Chondrocyte (in vitro differentiated cells): ENCODE measurements at regions not wholly inside any gene's neighbourhood (a gene's known extent, or its start where the extent isn't known, plus 50 kb on each side); places are given as distances from the start of the nearest gene placed in this dataset.

Source experiments
- DNase-seq: peaks from one replicate; pipeline ENCODE4 v3.0.0; 2021; ENCODE audit warnings: mixed read lengths, low spot score
- H3K27ac Mint-ChIP-seq: one replicate; pipeline ENCODE4 v1.8.0; 2021; ENCODE audit warnings: mild to moderate bottlenecking, moderate library complexity, mixed read lengths; ENCODE audit not compliant: unreplicated experiment
- H3K27me3 Mint-ChIP-seq: 2 replicates; pipeline ENCODE4 v1.8.0; 2021; ENCODE audit warnings: low read depth, mixed read lengths
- H3K36me3 Mint-ChIP-seq: 2 replicates; pipeline ENCODE4 v1.8.0; 2021; ENCODE audit warnings: low read depth, mixed read lengths
- H3K4me1 Mint-ChIP-seq: 2 replicates; pipeline ENCODE4 v1.8.0; 2021; ENCODE audit warnings: low read depth, mild to moderate bottlenecking, mixed read lengths
- H3K4me3 Mint-ChIP-seq: one replicate; pipeline ENCODE4 v1.8.0; 2021; ENCODE audit warnings: mild to moderate bottlenecking, moderate library complexity, mixed read lengths; ENCODE audit not compliant: unreplicated experiment
- H3K9me3 Mint-ChIP-seq: 2 replicates; pipeline ENCODE4 v1.8.0; 2021; ENCODE audit warnings: low read depth, mixed read lengths
- CTCF ChIP-seq: fragments of 200-600 bp; sonication (generic); IDR thresholded peaks from 2 replicates; pipeline ENCODE4 v1.5.0; 2021; ENCODE audit warnings: antibody characterized with exemption, mild to moderate bottlenecking, moderate library complexity

GRCh38 chr20:12051206-12052163 lies 133.8 kb downstream of the BTBD3 start:
- no peaks in the 10 kb centered on the region for H3K27me3 Mint-ChIP-seq
- no peaks in the 10 kb centered on the region for H3K9me3 Mint-ChIP-seq
- no peaks in the 10 kb centered on the region for H3K36me3 Mint-ChIP-seq
- H3K27ac Mint-ChIP-seq: no peak overlapping the region
- no peak overlapping the region for H3K4me3 Mint-ChIP-seq
- no peak for TF ChIP-seq CTCF
- H3K4me1 Mint-ChIP-seq: peaks cover 10% of the 10 kb centered on the region
- no peak for DNase-seq

- no peak for DNase-seq
- peak overlapping the region; percentile 4 for H3K27ac Mint-ChIP-seq
- no peaks in the 10 kb centered on the region for H3K36me3 Mint-ChIP-seq
- no peak for TF ChIP-seq CTCF
- no peak overlapping the region for H3K4me3 Mint-ChIP-seq
- H3K4me1 Mint-ChIP-seq: peaks cover 14% of the 10 kb centered on the region
- H3K27me3 Mint-ChIP-seq: no peaks in the 10 kb centered on the region
- no peaks in the 10 kb centered on the region for H3K9me3 Mint-ChIP-seq
These were observed 135.7 kb downstream of the BTBD3 start for GRCh38 chr20:12053353-12053752.

- Mint-ChIP-seq H3K9me3 (peaks cover 5% of the 10 kb centered on the region), H3K27ac (no peak overlapping the region), H3K36me3 (no peaks in the 10 kb centered on the region), H3K4me1 (peaks cover 15% of the 10 kb centered on the region), H3K4me3 (no peak overlapping the region), H3K27me3 (no peaks in the 10 kb centered on the region)
- TF ChIP-seq CTCF: no peak
- no peak for DNase-seq
These were observed 136.9 kb downstream of the BTBD3 start for GRCh38 chr20:12054556-12054955.

GRCh38 chr20:12055161-12055560 lies 137.5 kb downstream of the BTBD3 start:
- Mint-ChIP-seq H3K27me3 (no peaks in the 10 kb centered on the region), H3K27ac (no peak overlapping the region), H3K4me3 (no peak overlapping the region), H3K9me3 (peaks cover 5% of the 10 kb centered on the region), H3K4me1 (peaks cover 15% of the 10 kb centered on the region), H3K36me3 (no peaks in the 10 kb centered on the region)
- no peak for TF ChIP-seq CTCF
- no peak for DNase-seq

- no peak overlapping the region for H3K4me3 Mint-ChIP-seq
- peaks cover 15% of the 10 kb centered on the region for H3K4me1 Mint-ChIP-seq
- H3K36me3 Mint-ChIP-seq: no peaks in the 10 kb centered on the region
- H3K27ac Mint-ChIP-seq: no peak overlapping the region
- no peak for TF ChIP-seq CTCF
- no peak for DNase-seq
- H3K27me3 Mint-ChIP-seq: no peaks in the 10 kb centered on the region
- H3K9me3 Mint-ChIP-seq: peaks cover 5% of the 10 kb centered on the region
These were observed 139.1 kb downstream of the BTBD3 start for GRCh38 chr20:12056839-12057238.
